AG09319 (cell line): ENCODE measurements at regions not wholly inside any gene's neighbourhood (a gene's known extent, or its start where the extent isn't known, plus 50 kb on each side); places are given as distances from the start of the nearest gene placed in this dataset.

Source experiments
- DNase-seq: peaks from one replicate; pipeline ENCODE4 v3.0.0-alpha.2; 2010; ENCODE audit warnings: low read depth; ENCODE audit errors: extremely low read depth
- CTCF ChIP-seq: IDR thresholded peaks from 2 replicates; pipeline ENCODE4 v1.5.1; 2011; ENCODE audit warnings: low read depth, mild to moderate bottlenecking, inconsistent platforms, low read length, moderate library complexity

GRCh38 chrX:134717698-134718097 is 59.4 kb upstream of the PLAC1 start:
- no peak for TF ChIP-seq CTCF
- DNase-seq, result no peak

GRCh38 chrX:134716620-134717012 is 58.3 kb upstream of the PLAC1 start:
- TF ChIP-seq CTCF, result no peak
- no peak for DNase-seq

GRCh38 chrX:134715930-134716619 is 57.8 kb upstream of the PLAC1 start:
- no peak for DNase-seq
- TF ChIP-seq CTCF, result no peak

- no peak for TF ChIP-seq CTCF
- no peak for DNase-seq
Observed at GRCh38 chrX:134714633-134715110, 56.4 kb upstream of the PLAC1 start.

- no peak for DNase-seq
- TF ChIP-seq CTCF, result no peak
Observed at GRCh38 chrX:134713618-134714107, 55.4 kb upstream of the PLAC1 start.

- no peak for TF ChIP-seq CTCF
- no peak for DNase-seq
Observed at GRCh38 chrX:134712272-134712671, 54.0 kb upstream of the PLAC1 start.

GRCh38 chrX:134711135-134711921 is 53.1 kb upstream of the PLAC1 start:
- TF ChIP-seq CTCF, result no peak
- DNase-seq, result no peak
